HG03342 (cell line): ENCODE measurements at regions not wholly inside any gene's neighbourhood (a gene's known extent, or its start where the extent isn't known, plus 50 kb on each side); places are given as distances from the start of the nearest gene placed in this dataset.

Source experiments
- ATAC-seq: cut with Tn5 transposase; IDR thresholded peaks from one replicate; pipeline ENCODE4 v1.9.1; 2021; ENCODE audit warnings: mild to moderate bottlenecking, moderate library complexity; ENCODE audit not compliant: unreplicated experiment

GRCh38 chr19:27896091-27896490 lies 1316.9 kb downstream of the UQCRFS1 start:
- no peak for ATAC-seq

DNA sequence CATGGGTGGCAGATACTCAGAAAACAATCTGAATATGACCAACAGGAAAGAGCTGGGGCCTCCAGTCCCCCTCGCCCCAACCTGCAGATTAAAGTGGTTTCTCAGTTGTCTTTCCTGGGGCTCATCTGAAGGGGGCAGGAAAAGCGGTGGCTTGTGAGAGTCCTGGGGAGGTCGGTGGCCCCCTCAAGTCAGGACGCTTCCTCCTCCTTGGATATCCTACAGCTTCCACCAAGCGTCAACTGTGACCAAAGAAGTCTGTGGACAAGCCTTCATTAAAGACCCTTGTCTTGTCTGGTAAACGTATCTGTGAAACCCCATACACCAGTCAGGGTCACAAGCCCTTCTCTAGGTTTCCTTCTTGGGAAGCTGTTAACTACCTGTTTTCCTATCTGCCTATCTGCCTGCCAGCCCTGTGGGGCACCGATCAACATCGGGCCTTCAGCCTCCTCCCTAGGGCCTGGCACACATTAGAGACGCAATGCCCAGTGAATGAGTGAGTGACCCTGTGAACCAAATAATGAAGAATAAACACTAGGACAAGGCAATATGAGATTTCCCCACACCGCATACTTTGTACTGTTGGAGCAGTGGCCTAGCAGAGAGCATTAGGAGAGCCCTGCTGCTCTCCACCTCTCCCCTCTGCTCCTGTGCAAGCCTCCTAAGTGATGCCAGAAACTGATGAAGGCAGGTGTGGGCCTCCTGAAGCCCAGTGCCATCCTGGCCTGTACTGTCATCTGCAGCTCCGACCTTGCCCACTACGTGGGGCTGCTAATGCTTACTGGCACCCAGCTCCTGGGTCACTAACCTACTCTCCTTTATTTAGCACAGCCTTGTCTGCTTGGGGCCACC lies 1317.8 kb downstream of the UQCRFS1 start:
- ATAC-seq, result no peak

DNA sequence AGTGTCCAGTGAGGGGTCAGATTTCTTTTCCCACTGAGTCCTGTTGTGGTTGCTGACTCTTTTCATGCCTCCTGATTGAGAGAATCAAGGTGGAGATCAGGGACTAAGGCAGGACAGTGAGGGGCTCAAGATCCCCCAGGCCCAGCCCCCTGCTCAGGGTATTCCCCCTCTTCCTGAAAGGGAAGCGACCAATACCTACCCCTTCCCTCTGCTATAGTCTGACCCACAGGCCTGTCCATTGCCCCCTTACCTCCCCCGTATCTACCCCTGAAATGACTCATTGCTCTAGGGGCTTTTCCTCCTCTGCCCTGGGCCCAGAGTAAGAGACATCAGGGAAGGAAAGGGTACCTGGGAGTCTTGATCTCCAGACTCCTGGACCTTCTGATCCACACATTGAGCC lies 1320.5 kb downstream of the UQCRFS1 start:
- ATAC-seq, result no peak

GRCh38 chr19:27891411-27891810 lies 1321.5 kb downstream of the UQCRFS1 start:
- ATAC-seq, result no peak

DNA sequence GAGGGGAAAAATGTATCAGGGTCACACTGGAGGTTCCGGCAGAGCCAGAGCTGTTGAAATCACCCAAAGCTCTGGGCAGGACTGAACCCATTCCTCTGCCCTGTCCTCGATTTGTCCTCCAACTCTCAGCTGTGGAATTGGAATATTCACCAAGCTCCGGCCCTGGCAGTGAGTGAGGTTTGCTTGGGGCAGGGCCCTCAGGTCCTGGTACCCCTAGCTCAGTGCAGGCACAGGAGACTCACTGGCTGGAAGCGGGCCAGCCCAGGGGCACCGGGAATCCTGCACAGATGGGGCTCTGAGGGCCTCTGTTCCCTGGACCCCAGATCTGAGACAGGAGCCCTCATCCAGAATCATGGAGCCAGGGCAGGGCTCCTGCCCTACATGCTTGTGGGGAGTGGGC lies 1322.3 kb downstream of the UQCRFS1 start:
- ATAC-seq, result no peak

- no peak for ATAC-seq
These were observed 1322.7 kb downstream of the UQCRFS1 start for GRCh38 chr19:27890206-27890605.

GRCh38 chr19:27889156-27889555 lies 1323.8 kb downstream of the UQCRFS1 start:
- ATAC-seq, result no peak

DNA sequence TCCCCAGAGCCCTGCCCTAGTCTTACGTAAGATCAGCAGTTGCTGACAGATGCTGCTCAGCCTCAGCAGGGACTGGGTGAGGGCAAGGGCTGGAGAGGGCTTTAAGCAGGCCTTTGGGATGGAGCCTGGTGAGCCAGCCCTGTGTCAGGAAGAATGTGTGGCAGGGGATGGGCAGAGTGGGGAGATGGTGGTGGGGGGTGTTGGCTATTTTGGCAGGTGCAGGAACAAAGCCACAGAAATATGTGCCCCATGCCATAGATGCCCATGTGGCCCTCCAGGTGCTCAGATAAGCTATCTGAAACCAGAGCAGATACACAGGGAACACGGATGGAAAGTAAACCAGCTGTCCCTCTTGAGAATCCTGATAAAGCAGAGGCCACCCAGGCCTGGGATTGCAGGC lies 1325.0 kb downstream of the UQCRFS1 start:
- ATAC-seq, result no peak

GRCh38 chr19:27885359-27885758 lies 1327.6 kb downstream of the UQCRFS1 start:
- no peak for ATAC-seq

- no peak for ATAC-seq
These were observed 1328.6 kb downstream of the UQCRFS1 start for GRCh38 chr19:27884376-27884775.

DNA sequence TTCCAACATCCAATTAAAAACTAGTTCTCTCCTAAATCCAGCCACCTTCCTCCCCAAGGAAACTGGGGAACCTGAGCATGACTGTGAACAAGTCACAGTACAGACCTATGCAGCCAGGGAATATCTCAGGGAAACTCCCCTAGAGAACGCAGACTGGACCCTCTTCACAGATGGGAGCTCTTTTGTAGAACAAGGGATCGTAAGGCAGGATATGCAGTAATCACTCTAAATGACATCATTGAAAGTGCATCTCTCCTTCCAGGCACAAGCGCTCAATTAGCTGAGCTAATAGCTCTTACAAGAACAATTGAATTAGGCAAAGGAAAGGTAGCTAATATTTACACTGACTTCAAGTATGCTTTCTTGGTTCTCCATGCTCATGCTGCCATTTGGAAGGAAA lies 1331.7 kb downstream of the UQCRFS1 start:
- ATAC-seq, result no peak

- no peak for ATAC-seq
These were observed 1335.9 kb downstream of the UQCRFS1 start for GRCh38 chr19:27876976-27877512.

DNA sequence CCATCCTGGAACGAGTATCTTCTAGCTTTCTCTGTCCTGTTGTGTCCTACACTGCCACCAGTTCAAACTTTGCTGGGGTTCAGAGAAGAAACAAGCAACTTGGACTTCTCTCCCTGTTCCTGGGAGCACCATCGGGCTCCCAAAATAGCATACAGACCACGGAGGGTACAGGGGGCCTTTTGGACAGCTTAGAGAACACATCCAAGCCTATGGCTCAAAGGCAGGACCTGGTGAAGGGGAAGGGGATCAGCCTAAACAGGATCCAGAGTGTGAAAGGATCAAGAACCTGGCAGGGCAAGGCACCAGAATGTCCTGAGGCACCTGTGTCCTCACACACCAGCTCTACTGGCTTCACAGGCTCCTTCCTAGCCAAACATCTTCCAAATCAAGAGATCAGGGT lies 1336.5 kb downstream of the UQCRFS1 start:
- no peak for ATAC-seq

- ATAC-seq, result no peak
These were observed 1340.6 kb downstream of the UQCRFS1 start for GRCh38 chr19:27872370-27872769.

GRCh38 chr19:27870293-27870692 lies 1342.7 kb downstream of the UQCRFS1 start:
- ATAC-seq, result no peak

- no peak for ATAC-seq
These were observed 1344.9 kb downstream of the UQCRFS1 start for GRCh38 chr19:27868007-27868406.

GRCh38 chr19:27865927-27866777 lies 1346.8 kb downstream of the UQCRFS1 start:
- ATAC-seq, result no peak

DNA sequence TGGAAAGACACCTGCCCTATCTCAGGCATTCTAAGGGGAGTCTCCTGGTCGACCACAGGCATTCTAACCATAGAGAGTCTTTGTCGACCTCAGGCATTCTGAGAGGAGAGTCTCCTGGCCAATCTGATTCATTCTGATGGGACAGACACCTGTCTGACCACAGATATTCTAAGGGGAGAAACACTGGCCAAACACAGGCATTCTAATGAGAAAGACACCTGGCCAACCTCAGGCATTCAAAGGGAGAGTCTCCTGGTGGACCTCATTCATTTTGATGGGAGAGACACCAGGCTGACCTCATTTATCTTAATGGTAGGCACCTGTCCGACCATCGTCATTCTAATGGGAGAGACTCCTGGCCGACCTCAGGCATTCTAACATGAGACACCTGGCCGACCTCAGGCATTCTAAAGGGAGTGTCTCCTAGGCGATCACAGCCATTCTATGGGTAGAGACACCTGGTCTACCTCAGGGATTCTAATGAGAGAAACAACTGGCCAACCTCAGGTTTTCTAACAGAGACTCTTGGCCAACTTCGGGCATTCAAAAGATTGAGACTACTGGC lies 1351.5 kb downstream of the UQCRFS1 start:
- ATAC-seq, result no peak

GRCh38 chr19:27860309-27860934 lies 1352.5 kb downstream of the UQCRFS1 start:
- ATAC-seq, result no peak

DNA sequence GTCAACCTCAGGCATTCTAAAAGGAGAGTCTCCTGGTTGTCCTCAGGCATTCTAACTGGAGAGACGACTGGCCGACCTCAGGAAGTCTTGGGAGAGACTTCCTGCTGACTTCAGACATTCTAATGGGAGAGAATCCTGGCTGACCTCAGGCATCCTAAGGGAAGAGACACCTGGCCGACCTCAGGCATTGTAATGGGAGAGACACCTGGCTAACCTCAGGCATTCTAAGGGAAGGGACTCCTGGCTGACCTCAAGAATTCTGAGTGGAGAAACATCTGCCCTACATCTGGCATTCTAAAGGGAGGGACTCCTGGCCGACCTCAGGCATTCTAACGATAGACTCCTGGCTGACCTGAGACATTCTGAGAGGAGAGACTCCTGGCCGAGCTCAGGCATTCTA lies 1353.3 kb downstream of the UQCRFS1 start:
- ATAC-seq, result no peak

GRCh38 chr19:27858981-27859581 lies 1353.9 kb downstream of the UQCRFS1 start:
- no peak for ATAC-seq
